GM18907 (cell line): ENCODE measurements at regions not wholly inside any gene's neighbourhood (a gene's known extent, or its start where the extent isn't known, plus 50 kb on each side); places are given as distances from the start of the nearest gene placed in this dataset.
A peak's percentile ranks its signal among the peaks of the same experiment; 100 is the strongest.
"Not testable (repeated sequence)": the region's sequence is repeated elsewhere in the genome, so short reads cannot be mapped to it uniquely, and the experiment has no call there.

Experiments
- ATAC-seq: cut with Tn5 transposase; IDR thresholded peaks from one replicate; pipeline ENCODE4 v1.9.1; 2021; ENCODE audit warnings: mild to moderate bottlenecking, moderate library complexity; ENCODE audit not compliant: unreplicated experiment

DNA sequence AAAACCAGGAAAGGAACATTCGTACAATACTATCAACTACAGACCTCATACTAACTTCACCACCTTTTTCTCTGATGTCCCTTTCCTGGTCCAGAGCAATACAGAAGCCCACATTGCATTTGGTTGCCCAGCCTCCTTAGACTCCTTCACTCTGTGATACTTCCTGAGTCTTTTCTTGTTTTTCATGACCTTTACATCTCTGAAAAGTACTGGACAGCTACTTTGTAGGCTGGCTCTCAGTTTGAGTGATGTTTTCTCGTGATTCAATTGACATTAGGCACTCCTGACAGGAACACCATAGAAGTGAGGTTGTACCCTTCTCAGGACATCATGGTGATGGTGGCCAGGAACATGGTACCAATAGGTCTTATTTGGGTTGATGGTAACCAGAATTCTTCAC, 185.9 kb upstream of the SLC39A10 start:
- no peak for ATAC-seq

DNA sequence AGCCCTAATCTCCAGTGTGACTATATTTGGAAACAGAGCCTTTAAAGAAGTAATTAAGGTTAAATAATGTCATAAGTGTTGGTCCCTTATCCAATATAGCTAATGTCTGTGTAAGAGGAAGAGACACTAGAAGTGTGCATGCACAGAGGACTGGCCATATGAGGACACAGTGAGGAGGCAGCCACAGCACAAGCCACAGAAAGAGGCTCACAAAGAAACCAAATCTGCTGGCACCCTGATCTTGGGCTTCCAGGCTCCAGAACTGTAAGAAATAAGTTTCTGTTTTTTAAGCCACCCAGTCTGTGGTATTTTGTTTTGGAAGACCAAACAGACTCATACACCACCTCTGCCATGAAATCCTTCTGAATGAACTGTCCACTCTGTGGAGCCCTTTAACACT, 186.4 kb upstream of the SLC39A10 start:
- ATAC-seq, result no peak

DNA sequence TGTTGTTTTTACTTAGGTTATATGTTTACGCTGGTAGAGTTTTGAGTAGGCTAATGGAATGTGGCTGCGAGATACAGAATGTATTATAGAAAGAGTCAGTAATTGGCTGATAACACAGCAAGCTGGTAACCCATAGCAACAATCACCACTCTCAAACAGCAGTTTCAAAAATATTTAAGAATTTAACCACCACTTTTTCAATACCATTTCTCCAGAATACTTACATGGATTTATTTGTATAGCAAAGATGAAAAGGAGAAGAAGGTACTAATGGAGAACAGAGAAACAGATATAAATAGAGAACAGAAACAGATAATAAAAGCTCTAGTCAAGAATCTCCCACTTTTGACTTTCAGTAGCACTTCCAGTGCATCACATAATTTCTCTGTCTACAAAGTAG, 188.3 kb upstream of the SLC39A10 start:
- ATAC-seq, result peak; percentile 83

DNA sequence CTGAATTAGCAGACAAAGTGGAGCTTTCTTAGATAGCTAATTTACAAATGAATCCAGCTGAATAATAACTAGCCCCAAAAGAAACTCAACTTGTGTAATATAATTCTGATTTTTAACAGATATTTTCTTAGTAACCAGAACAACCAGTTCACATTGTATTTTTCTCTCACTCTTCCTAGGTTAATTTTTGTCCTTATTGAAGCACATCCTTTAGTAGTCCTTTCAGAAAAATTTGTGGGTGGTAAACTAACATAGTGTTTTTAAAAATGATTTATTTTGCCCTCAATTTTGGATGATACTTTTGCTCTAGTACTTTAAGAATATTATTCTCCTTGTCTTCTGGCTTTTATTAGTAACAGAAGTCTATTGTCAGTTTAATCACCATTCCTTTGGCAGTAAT, 190.6 kb upstream of the SLC39A10 start:
- ATAC-seq, result no peak

DNA sequence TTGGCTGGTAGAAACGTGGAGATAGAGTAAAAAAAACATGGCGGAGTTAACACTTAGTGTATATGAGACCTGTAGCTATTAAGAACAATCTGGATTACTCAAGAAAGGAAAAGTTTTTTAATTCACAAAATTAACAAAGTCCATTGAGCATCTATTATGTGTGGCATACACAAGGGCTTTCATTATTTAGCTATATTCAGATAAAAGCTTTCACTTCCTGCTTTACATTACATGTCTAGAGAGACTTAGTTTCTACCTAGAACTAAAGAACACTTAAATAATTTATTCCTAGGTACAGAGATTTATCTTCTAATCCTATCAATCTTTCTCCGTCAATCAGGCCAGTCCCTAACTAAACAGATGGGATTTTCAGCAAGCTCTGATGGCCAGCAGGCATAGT, 196.0 kb upstream of the SLC39A10 start:
- ATAC-seq, result no peak

DNA sequence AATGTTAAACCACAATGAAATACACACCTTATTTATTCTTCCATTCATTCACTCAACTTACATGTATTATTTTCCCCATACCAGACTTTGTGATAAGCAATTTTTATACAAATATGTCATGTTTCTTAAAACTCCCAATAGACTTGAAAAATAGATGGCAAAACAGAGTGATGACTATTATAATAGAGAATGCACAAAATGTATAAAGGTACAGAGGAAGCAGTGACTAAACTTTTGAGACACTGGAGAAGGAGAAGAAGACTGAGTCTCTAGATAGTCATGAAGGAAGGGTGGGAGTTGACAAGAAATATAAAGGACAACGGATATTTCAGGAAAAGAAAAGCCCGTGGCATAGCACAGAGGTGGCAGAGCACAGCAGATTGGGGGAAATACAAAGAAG, 198.1 kb upstream of the SLC39A10 start:
- no peak for ATAC-seq

DNA sequence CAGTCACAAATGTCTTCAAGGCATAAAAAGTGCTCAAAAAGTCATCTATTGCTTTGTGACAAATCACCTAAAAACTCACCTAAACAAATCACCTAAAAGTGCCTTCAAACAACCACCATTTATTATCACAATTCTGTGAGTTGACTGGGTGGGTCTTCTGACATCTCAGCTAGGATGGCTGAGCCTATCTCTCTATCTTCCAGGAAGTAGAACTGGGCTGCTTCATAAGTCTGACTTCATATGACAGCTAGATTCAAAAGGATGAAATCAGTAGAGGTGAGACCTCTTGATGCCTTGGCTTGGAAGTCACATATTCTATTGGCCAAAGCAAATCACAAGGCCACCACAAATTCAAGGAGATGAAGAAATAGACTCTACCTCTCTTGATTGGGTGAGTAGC, 199.2 kb upstream of the SLC39A10 start:
- no peak for ATAC-seq

DNA sequence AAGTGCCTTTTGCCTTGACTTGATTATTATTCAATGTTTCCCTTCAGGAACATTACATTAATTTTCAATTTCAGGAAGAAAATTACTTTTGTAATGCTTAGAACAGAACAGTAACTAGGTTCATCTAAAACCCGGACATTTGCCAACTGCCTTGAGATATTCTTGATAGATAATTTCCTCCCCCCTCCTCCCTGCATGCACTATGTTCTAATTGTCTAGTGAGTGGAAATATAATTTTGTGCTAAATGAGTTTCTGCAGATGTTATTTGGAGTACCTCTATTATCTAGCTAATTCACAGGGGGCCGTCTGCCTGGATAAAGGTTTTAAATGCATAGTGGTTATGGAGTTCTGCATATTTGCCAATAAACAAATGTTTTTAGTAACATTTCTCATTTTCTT, 200.3 kb upstream of the SLC39A10 start:
- no peak for ATAC-seq

DNA sequence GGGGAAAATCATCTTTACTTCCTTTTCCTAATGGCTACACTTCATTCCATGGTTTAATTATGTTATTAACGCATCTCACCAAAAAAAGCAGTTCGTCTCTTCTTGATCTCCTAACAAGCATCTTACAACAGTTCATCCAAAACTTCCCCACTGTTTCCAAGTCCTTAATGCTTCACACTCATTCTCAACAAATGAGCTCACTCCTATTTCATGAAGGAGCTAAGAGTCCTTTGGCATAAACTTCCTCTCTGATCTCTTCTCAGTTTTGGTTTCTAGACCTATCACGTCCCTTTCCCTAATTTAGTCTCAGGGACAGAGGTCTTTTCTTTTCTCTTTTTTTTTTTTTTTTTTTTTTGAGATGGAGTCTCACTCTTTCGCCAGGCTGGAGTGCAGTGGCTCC, 205.9 kb upstream of the SLC39A10 start:
- ATAC-seq, result no peak

DNA sequence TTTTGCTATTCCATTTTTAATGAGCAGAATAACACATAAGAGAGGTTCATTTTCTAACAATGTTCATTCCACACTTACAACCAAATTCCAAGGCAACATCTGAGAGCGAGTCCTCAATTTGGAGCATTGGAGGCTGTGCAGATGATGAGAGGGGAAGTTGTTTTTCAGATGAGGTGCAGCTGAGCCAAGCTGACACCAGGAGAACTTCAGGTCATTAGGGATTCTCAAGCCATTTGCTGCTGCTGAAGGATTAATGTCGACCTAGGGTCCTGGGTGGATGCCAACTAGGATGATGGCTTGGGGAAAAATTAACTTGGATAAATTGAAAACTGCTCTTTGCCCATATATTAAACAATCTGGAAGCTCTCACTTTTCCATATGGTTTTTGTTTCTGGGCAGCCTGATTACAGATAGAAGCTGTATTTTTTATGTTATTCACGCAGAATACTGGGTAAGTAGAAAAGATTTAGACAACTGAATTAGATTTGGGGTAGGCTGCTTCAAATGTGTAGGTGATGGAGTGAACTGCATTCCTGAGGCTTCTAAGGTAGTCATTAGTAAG, 206.4 kb upstream of the SLC39A10 start:
- no peak for ATAC-seq

DNA sequence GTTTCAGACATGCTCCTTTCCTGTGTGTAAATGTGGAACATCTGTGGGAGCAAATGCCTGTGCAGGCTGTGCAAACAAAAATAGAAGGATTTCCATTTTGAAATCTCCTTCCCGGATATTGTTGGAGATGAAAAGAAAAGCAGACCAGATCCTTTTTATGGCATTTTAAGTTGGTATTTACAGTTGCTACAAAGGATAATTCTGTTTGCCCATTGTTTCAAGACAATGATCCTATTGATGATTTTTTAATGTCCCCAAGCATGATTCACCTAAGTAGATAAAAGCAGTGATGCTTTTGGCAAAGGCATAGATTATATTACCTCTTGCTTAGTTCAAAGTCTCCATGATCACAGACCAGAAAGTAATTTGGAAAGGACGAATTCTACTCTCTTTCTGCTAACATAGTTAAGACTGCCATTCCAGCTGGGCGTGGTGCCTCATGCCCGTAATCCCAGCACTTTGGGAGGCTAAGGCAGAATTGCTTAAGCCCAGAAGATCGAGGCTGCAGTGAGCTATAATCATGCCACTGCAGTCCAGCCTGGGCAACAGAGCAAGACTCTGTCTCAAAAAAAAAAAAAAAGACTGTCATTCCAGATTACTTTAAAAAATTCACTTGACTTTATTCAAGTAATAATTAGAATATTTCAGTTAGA, 209.6 kb upstream of the SLC39A10 start:
- ATAC-seq, result no peak

DNA sequence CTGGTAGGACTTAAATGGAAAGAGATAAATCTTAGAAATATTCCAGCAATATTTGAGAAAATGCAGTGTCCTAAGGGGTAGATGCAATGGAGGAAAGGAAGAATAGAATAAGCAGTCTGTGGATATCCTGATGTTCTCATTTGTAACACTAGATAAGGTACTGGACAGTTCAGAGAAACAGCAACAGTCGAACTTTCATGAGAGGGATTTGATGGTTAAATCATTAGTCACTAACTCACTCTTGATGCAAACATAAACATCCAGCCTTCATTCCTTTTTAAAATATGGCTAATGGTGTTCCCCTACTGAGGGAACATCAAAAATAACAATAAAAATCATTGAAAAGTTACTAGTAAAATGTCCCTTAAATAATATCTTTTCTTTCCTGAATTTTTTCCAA, 211.4 kb upstream of the SLC39A10 start:
- no peak for ATAC-seq

DNA sequence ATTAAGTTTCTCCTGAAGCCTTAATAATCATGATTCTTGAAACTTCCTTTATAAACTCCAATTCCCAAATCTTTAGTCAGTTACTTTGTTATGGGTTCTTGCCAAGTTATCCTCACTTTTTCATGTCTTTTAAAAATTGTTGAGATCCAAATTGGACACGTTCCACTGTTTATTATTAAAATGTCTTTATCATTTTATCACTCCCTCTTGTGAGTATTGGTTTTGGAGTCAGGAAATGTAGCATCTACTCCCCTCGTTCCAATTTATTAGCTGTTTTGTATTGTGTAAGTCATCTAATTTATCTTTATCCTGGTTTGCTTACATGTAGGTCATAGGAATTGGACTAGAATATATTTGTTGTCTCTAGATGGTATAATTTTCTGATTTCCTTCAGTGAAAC, 213.1 kb upstream of the SLC39A10 start:
- ATAC-seq, result no peak

DNA sequence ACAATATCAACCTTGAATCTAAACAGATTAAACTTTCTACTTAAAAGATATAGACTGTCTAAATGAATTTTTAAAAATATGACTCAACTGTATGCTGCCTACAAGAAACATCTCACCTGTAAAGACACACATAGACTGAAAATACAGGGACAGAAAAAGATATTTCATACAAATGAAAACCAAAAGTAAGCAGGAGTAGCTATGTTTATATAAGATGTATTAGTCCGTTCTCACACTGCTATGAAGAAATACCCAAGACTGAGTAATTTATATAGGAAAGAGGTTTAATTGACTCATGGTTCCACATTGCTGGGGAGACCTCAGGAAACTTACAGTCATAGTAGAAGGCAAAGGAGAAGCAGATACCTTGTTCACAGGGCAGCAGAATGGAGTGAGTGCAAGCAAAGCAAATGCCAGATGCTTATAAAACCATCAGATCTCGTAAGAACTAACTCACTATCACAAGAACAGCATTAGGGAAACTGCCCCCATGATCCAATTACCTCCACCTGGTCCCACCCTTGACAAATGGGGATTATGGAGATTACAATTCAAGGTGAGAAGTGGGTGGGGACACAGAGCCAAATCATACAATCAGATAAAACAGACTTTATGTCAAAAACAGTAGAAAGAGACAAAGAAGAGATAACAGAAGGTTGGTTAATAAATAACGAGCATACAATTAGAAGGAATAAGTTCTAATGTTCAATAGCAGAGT, 214.4 kb upstream of the SLC39A10 start:
- ATAC-seq, result no peak

DNA sequence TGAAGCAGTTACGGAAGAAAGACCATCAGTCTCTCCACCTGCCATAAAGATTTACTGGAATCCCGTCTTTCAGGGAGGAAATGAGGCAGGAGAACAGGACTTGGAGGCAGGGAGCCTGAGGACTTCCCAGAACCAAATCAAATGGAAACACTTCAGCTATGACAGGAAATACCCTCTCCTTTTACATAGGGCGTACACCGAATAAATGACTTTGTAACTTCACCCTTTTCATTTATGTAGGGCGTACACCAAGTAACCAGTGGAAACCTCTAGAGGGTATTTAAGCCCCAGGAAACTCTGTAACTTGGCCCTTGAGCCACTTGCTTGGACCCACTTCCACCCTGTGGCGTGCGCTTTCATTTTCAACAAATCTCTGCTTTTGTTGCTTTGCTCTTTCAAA, 218.3 kb upstream of the SLC39A10 start:
- no peak for ATAC-seq

DNA sequence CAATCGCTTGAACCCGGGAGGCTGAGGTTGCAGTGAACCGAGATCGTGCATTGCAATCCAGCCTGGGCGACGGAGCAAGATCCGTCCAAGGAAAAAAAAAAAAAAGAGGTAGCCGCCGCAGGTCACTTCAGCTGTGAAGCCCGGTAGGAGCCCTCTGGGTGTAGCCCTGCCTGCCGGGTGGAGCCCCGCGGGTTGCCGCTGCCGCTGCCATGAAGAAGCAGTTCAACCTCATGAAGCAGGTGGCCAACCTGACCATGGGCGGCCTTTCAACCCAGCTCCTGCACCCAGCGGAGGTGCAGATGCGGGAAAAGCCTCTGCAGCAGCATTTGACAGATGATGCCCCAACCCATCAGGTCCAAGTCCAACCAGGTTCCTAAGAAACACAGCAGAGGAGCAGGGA, 219.5 kb upstream of the SLC39A10 start:
- no peak for ATAC-seq

DNA sequence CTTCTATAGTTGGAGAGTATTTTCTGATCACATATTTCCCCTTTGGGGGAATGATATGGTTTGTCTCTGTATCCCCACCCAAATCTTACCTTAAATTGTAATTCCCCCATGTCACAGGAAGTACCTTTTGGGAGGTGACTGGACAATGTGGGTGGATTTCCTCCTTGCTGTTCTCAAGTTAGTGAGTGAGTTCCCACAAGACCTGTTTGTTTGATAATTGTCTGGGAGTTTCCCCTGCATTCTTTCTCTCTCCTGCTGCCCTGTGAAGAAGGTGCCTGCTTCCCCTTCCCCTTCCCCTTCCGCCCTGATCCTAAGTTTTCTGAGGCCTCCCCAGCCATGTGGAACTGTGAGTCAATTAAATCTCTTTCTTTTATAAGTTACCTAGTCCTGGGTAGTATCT, 222.7 kb upstream of the SLC39A10 start:
- no peak for ATAC-seq

DNA sequence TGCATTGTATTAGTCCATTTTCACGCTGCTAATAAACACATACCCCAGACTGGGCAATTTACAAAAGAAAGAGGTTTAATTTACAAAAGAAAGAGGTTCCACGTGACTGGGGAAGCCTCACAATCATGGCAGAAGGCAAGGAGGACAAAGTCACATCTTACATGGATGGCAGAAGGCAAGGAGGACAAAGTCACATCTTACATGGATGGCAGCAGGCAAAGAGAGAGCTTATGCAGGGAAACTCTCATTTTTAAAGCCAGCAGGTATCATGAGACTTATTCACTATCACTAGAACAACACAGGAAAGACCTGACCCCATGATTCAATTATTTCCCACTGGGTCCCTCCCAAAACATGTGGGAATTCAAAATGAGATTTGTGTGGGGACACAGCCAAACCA, 223.3 kb upstream of the SLC39A10 start:
- not testable (repeated sequence) for ATAC-seq

DNA sequence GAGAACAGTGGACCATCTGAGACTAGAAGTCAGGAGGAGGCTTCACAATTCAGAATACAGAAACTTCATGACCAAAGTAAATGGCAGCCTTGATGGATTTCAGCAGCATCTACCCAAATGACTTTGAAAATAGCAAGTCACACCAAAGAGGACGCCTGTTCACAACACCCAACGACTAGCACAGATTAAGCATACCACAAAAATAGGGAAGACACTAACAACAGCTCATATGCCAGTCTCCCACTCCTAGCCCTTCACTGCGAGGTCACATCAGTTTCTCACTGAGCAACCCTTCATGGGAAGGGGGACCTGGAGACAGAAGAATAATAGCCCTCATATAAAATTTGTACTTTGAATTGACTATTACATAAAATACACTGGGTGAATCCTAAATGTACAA, 228.4 kb upstream of the SLC39A10 start:
- no peak for ATAC-seq

DNA sequence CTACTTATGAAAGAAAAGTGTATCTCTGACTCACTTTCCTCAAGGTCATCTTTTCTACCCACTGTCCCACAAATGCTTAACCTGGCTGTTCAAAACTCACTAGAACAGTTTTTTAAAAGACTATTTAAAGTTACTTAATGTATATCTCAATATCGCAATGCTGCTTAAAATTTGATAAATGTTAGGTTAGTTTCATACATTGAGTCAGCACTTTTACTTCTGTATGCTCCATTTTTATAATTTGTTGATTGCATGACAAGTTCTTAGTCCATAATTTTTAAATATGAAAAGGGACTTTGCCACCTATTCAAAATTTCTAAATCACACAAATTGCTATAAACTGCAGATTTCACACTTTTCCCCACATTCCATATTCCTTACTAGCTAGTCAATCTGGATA, 231.7 kb upstream of the SLC39A10 start:
- no peak for ATAC-seq

DNA sequence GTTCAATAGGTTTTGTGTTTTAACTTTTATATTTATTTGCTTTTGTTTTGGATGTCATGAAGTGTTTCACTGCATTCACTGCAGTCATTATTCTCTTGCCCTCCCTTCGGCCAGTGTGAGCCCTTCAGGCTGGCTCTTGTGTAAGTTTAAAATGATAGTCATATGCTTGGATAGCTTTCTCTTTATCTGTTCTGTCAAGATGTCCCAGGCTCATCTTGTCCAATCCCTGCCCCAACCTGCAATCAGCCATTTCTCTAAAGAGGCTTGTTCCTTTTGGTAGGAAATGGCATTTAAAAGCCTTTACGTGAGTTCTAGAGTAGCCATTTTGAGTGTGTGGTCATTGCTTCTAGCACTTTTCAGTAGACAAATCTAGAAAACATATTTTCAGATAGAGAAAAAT, 238.0 kb upstream of the SLC39A10 start:
- ATAC-seq, result no peak

DNA sequence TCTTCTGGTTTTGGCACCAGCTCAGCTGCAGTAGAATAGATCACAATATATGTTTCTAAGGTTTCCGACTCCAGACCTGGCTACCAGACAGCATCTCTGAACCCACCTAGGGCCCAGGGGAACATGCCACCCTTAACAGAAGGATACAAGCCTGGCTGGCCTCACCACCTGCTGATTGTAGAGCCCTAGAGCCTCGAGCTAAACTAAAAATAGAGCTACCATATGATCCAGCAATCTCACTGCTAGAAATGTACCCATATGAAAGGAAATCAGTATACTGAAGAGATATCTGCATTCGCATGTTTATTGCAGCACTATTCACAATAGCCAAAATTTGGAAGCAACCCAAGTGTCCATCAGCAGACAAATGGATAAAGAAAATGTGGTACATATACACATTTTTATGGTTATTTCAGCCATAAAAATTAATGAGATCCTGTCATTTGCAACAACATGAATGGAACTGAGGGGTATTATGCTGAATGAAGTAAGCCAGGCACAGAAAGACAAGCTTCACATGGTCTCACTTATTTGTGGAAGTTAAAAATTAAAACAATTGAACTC, 242.4 kb upstream of the SLC39A10 start:
- no peak for ATAC-seq
